Dendritic cell treated with granulocyte-macrophage colony-stimulating factor and Interleukin-4, amounts not matched to agents 40 ng/mL and 50 ng/mL, for 4 days (primary cell): ENCODE measurements at regions not wholly inside any gene's neighbourhood (a gene's known extent, or its start where the extent isn't known, plus 50 kb on each side); places are given as distances from the start of the nearest gene placed in this dataset.

ENCODE experiments used
- H3K27ac Mint-ChIP-seq: one replicate; pipeline ENCODE4 v1.8.0; 2022; ENCODE audit warnings: mild to moderate bottlenecking, mixed read lengths
- H3K27me3 Mint-ChIP-seq: one replicate; pipeline ENCODE4 v1.8.0; 2022; ENCODE audit warnings: mild to moderate bottlenecking, mixed read lengths
- H3K36me3 Mint-ChIP-seq: one replicate; pipeline ENCODE4 v1.8.0; 2022; ENCODE audit warnings: low read depth, mixed read lengths
- H3K4me1 Mint-ChIP-seq: one replicate; pipeline ENCODE4 v1.8.0; 2022; ENCODE audit warnings: low read depth, mixed read lengths
- H3K4me3 Mint-ChIP-seq: one replicate; pipeline ENCODE4 v1.8.0; 2022; ENCODE audit warnings: mild to moderate bottlenecking, moderate library complexity, mixed read lengths
- H3K9me3 Mint-ChIP-seq: one replicate; pipeline ENCODE4 v1.8.0; 2022; ENCODE audit warnings: mixed read lengths
- intact Hi-C: fragments of 100-400 bp; cut with micrococcal nuclease; formaldehyde crosslinking; loops from one replicate; pipeline ENCODE4 v1.15.0; 2022

DNA sequence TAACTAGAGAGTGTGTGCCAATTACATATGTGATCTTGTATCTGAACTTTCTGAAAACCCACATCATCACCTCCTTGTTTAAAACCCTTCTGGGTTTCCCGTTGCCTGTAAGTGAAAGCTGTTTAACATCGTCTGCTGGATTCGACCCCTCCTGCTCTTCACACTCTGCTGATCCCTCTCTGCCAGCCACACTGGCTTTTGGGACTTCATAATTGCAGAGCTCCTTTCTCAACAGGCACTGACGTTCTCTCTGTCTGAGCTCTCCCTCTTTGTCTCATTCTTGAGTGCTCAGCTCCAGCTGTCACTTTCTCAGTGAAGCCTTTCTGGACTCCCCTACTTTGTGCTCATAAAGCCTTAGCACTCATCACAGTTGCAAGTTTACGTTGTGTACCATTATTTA, 153.9 kb downstream of the CEP135 start:
- H3K9me3 Mint-ChIP-seq = no peaks in the 10 kb centered on the region
- H3K36me3 Mint-ChIP-seq = no peaks in the 10 kb centered on the region
- no peak overlapping the region for H3K27ac Mint-ChIP-seq
- no peak overlapping the region for H3K4me3 Mint-ChIP-seq
- no peaks in the 10 kb centered on the region for H3K27me3 Mint-ChIP-seq
- H3K4me1 Mint-ChIP-seq = no peaks in the 10 kb centered on the region
- intact Hi-C loops = no loop called here

DNA sequence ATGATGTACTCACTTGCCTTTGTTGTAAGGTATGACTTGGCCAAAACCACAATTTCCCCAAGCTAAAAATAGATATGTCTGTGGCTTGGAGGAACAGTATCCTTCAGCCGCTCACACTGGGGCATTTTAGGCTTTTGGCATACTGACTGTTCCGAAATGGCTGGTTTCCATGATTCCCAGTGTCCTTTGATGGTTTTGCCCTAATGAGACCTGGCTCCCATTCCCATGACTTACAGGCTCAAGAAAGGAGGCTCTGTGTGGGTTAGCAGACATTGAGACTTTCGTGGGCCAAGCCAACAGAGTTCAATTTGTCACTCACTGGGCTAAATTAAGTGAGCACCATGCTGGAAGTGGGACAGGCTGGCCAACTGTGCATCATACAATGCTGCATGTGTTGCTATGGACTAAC, 150.6 kb downstream of the CEP135 start:
- H3K36me3 Mint-ChIP-seq = no peaks in the 10 kb centered on the region
- no peak overlapping the region for H3K4me3 Mint-ChIP-seq
- no peaks in the 10 kb centered on the region for H3K4me1 Mint-ChIP-seq
- no peaks in the 10 kb centered on the region for H3K27me3 Mint-ChIP-seq
- H3K27ac Mint-ChIP-seq = no peak overlapping the region
- no peaks in the 10 kb centered on the region for H3K9me3 Mint-ChIP-seq
- intact Hi-C loops = no loop called here

- H3K9me3 Mint-ChIP-seq = no peaks in the 10 kb centered on the region
- intact Hi-C loops = no loop called here
- H3K4me1 Mint-ChIP-seq = no peaks in the 10 kb centered on the region
- H3K36me3 Mint-ChIP-seq = no peaks in the 10 kb centered on the region
- H3K27ac Mint-ChIP-seq = no peak overlapping the region
- H3K4me3 Mint-ChIP-seq = no peak overlapping the region
- no peaks in the 10 kb centered on the region for H3K27me3 Mint-ChIP-seq
These were observed 144.8 kb downstream of the CEP135 start for GRCh38 chr4:56093576-56093975.

DNA sequence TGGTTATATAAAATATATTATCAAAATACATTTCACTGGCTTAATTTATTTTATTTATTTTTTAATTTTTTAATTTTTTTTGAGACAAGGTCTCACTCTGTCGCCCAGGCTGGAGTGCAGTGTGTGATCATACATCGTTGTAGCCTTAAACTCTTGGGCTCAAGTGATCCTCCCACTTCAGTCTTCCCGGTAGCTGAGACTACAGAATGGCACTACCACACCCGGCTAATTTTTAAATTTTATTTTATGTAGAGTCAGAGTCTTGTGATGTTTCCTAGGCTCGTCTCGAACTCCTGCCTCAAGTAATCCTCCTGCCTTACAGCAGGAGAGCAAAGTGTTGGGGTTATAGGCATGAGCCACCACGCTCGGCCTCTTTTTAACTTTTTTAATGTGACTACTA, 143.8 kb downstream of the CEP135 start:
- Mint-ChIP-seq H3K4me1 (no peaks in the 10 kb centered on the region), H3K36me3 (no peaks in the 10 kb centered on the region), H3K9me3 (no peaks in the 10 kb centered on the region), H3K27me3 (no peaks in the 10 kb centered on the region), H3K4me3 (no peak overlapping the region), H3K27ac (no peak overlapping the region)
- intact Hi-C loops = no loop called here

GRCh38 chr4:56086561-56086960, 137.8 kb downstream of the CEP135 start:
- H3K27me3 Mint-ChIP-seq = no peaks in the 10 kb centered on the region
- H3K36me3 Mint-ChIP-seq = no peaks in the 10 kb centered on the region
- H3K27ac Mint-ChIP-seq = no peak overlapping the region
- no peak overlapping the region for H3K4me3 Mint-ChIP-seq
- H3K4me1 Mint-ChIP-seq = no peaks in the 10 kb centered on the region
- intact Hi-C loops = no loop called here
- H3K9me3 Mint-ChIP-seq = no peaks in the 10 kb centered on the region

DNA sequence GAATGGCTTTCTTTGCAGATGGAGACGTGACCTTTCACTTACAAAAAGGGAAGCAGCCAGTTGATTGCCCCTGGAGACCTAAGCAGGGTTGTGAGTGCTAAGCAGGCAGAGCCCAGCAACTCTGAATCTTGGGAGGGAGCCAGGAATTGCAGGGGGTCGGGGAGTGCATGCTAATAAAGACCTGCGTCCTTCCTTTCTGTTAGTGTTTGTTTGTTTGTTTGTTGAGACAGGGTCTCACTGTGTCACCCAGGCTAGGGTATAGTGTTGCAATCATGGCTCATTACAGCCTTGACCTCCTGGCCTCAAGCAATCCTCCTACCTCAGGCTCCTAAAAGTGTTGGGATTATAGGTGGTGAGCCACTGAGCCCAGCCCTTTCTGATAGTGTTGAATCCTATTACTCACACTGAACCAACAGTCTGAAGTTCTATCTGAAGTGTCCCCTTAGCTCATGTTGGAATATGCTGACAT, 137.4 kb downstream of the CEP135 start:
- H3K4me1 Mint-ChIP-seq = no peaks in the 10 kb centered on the region
- no peak overlapping the region for H3K4me3 Mint-ChIP-seq
- intact Hi-C loops = no loop called here
- no peaks in the 10 kb centered on the region for H3K9me3 Mint-ChIP-seq
- H3K27ac Mint-ChIP-seq = no peak overlapping the region
- no peaks in the 10 kb centered on the region for H3K36me3 Mint-ChIP-seq
- H3K27me3 Mint-ChIP-seq = no peaks in the 10 kb centered on the region

DNA sequence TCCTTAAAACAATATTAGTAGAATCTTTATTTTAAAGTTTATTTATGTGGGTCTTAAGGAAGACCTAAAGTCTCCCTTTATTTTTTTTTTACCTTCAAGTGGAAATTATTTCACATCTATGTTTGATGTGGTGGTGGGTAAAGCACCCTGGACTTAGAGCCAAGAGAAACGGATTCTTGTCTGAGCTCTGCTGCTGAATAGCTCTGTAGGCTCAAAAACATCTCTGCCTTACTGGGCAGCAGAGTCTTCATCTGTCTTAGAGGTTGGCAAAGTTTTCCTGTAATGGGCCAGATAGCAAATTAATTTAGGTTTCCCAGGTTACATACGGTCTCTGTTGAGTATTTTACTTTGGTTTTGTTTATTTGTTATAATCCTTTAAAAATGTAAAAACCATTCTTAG, 136.5 kb downstream of the CEP135 start:
- Mint-ChIP-seq H3K27ac (no peak overlapping the region), H3K9me3 (no peaks in the 10 kb centered on the region), H3K27me3 (no peaks in the 10 kb centered on the region), H3K4me1 (no peaks in the 10 kb centered on the region), H3K36me3 (no peaks in the 10 kb centered on the region), H3K4me3 (no peak overlapping the region)
- intact Hi-C loops = no loop called here

DNA sequence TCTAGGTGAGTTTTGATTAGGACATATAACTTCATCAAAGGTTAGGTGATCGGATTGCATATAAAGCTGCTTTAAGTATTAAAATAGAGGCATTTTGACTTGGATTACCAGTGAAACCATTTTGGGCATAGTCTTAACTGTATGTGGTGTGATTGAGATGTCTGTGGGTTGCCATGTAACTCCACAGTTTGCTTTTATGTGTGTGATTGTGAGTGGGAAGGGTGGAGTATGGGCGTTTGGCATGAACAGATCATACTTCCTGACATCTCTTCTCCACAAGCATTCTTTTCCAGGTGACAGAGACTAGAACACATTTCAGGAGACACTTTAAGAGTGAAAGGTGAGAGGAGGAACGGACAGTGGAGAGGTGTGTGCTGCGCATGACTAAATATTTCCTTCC, 136.1 kb downstream of the CEP135 start:
- Mint-ChIP-seq H3K4me1 (no peaks in the 10 kb centered on the region), H3K27ac (no peak overlapping the region), H3K9me3 (no peaks in the 10 kb centered on the region), H3K27me3 (no peaks in the 10 kb centered on the region), H3K36me3 (no peaks in the 10 kb centered on the region), H3K4me3 (no peak overlapping the region)
- intact Hi-C loops = no loop called here
